T follicular helper cell (primary cell): ENCODE measurements at regions not wholly inside any gene's neighbourhood (a gene's known extent, or its start where the extent isn't known, plus 50 kb on each side); places are given as distances from the start of the nearest gene placed in this dataset.
"Not testable (repeated sequence)": the region's sequence is repeated elsewhere in the genome, so short reads cannot be mapped to it uniquely, and the experiment has no call there.

ENCODE experiments used
- DNase-seq: peaks from one replicate; pipeline ENCODE4 v3.0.0-alpha.2; 2020; ENCODE audit warnings: low read depth

- DNase-seq, result no peak
Measured at GRCh38 chr7:69244701-69245100, 353.6 kb upstream of the AUTS2 start.

GRCh38 chr7:69245646-69246045, 352.6 kb upstream of the AUTS2 start:
- DNase-seq, result no peak

GRCh38 chr7:69246758-69247157, 351.5 kb upstream of the AUTS2 start:
- DNase-seq, result no peak

DNA sequence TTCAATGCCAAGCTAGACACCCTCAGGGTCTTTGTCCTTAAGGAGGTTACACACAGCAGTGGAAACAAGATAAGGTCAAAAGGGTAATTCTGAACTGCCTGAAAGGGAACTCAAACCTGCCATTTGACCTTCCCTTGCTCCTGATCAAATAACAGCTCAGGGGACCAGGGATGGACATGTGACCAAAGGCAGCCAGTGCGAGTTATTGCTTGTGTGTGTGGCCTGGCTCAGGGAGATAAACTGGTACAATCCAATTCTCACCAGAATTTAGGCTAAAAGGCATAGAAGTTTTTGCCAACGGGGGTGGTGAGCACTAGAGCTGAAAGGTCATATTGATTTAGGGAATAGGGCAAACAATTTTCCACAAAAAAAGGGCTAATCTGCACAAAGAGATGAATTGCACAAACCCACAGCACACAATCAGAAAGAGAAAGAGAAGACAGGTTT, 349.9 kb upstream of the AUTS2 start:
- not testable (repeated sequence) for DNase-seq

- no peak for DNase-seq
Measured at GRCh38 chr7:69250958-69251357, 347.3 kb upstream of the AUTS2 start.

- DNase-seq, result no peak
Measured at GRCh38 chr7:69254643-69255042, 343.6 kb upstream of the AUTS2 start.

- DNase-seq, result no peak
Measured at GRCh38 chr7:69256634-69257081, 341.6 kb upstream of the AUTS2 start.

- no peak for DNase-seq
Measured at GRCh38 chr7:69257592-69257991, 340.7 kb upstream of the AUTS2 start.

GRCh38 chr7:69259445-69259844, 338.8 kb upstream of the AUTS2 start:
- no peak for DNase-seq

DNA sequence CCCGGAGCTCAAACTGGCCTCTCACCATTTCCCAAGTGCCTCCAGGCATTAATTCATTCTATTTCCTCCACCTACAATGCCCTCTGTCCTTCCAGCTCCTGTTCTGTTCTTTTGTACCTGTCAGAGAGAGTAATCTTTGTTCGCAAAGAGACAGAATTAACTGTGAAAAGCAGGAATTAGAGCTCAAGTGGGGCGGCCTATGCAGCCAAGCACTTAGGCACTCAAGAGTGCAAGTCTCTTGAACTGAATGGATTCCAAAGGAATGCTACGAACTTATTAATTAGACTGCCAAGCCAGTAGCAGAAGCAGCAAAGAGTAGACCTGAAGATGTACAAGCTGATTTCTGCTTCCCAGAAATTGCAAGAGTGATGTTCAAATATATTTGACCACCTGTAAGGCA, 338.3 kb upstream of the AUTS2 start:
- DNase-seq, result no peak

- DNase-seq, result no peak
Measured at GRCh38 chr7:69263550-69263949, 334.7 kb upstream of the AUTS2 start.

DNA sequence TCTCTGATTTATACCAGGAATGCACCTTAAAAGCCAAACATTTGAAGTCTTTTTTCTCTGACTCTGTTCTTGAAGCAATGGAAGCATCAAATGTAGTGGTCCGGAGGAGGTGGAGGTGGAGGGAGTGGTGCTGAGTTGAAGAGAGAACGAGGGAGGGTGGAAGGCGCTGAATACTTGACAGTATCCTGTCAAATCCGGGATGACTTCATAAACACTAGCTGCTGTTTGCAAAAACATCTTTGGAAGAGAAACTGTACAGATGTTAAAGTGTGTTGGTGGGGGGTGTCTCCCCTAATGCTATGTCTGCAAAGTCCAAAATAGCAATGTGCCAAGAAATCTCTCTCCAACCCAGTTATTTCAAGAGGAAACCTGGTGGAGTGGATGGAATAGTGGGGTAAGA, 328.5 kb upstream of the AUTS2 start:
- DNase-seq, result no peak

DNA sequence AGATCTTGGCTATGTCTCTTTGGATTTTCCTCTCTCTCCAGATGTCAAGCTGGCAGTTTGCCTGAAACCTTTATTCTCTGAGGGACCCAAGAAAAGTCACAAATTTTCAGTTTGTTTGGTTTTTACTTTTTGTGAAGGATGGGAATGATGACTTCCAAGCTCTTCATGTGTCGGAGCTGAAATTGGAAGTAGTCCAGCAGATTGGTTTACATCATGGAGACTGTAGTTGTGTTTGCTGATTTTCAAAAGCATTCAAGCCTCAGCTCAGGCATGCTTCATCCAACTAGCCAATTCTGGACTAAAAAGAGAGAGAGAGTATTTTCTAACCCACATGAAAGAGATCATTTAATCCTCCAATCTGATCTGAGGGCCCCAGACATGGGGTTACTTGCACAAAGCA, 326.2 kb upstream of the AUTS2 start:
- DNase-seq, result no peak

- DNase-seq, result no peak
Measured at GRCh38 chr7:69276011-69276729, 322.1 kb upstream of the AUTS2 start.

- DNase-seq, result no peak
Measured at GRCh38 chr7:69277366-69277765, 320.9 kb upstream of the AUTS2 start.

DNA sequence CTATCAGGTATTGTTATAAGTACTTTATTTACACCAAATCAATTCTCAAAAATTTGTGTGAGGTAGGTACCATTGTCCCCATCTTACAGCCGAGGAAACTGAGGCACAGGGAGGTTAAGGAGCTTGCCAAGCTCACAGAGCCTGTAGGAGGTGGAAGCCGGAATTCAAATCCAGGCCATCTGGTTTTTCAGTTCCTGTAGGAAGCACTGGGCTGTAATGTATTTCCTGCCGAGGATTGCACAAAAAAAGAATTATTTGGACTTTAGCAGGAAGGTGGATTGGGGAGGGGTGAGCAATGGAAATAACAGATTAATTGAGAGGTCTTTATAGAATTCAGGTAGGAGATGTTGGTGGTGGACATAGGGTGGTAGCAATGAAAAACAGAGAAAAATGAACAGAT, 315.3 kb upstream of the AUTS2 start:
- no peak for DNase-seq

- DNase-seq, result no peak
Measured at GRCh38 chr7:69283421-69283820, 314.9 kb upstream of the AUTS2 start.

DNA sequence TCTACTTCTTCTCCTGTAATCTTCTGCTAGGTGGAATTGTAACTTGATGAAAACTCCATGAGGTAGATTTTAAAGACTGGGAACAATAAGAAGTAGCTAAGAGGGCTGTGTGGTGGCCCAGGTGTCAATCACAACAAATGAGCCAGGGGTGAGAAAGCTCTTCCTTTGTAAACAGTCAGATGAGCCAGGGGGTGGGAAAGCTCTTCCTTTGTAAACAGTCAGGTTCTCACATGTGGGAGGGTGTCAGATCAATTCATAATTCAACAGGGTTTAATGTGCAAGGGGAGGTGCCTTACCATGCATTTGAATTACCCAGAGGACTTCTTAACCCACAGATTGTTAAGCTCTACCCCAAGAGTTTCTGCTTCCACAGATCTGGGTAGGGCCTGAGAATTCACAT, 312.4 kb upstream of the AUTS2 start:
- no peak for DNase-seq

GRCh38 chr7:69295977-69296376, 302.3 kb upstream of the AUTS2 start:
- no peak for DNase-seq

DNA sequence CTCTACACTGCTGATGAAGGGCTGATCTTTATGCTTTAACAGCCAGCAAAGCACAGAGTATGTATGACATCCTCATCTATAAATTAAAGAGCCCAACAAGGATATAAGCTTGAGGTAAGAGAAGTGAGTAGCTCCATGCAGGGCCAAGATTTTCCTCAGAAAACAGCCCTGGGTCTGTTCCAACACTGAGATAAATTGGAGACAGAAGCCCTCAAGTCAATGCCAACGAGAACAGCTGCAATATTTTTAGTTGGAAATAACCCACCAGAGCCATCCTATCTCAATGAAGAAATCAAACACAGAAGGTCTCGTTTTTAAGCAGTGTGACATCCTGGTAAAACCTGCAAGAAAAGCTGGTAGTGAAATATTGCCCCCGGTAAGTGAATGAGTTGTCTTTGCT, 297.0 kb upstream of the AUTS2 start:
- DNase-seq, result no peak

- DNase-seq, result no peak
Measured at GRCh38 chr7:69309601-69310000, 288.7 kb upstream of the AUTS2 start.

GRCh38 chr7:69311489-69311888, 286.8 kb upstream of the AUTS2 start:
- DNase-seq, result no peak

DNA sequence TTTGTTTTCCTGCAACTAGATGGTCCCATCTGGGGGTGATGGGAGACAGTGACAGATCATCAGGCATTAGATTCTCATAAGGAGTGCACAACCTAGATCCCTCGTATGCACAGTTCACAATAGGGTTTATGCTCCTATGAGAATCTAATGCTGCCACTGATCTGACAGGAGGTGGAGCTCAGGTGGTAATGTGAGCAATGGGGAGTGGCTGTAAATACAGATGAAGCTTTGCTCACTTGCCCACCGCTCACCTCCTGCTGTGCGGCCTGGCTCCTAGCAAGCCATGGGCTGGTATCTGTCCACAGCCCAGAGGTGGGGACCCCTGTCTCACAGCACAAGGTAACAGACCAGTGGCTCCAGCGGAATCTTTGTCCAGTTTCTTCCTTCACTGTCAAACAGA, 284.4 kb upstream of the AUTS2 start:
- DNase-seq, result not testable (repeated sequence)

- DNase-seq, result no peak
Measured at GRCh38 chr7:69318794-69319193, 279.5 kb upstream of the AUTS2 start.
